ENCODE measurements at regions not wholly inside any gene's neighbourhood (a gene's known extent, or its start where the extent isn't known, plus 50 kb on each side); places are given as distances from the start of the nearest gene placed in this dataset.

- H3K27me3 ChIP-seq, result peaks cover 0 to 3% (median 0%) of the 10 kb centered on the region in 3 donors
- TF ChIP-seq EP300 (IDR thresholded peaks at IDR 0.05), result no peak
- H3K27ac ChIP-seq, result no peak overlapping the region
- H3K4me3 ChIP-seq, result no peak overlapping the region
- intact Hi-C loops (cut with DNase I), result no loop called here
- no peaks in the 10 kb centered on the region for H3K4me1 ChIP-seq
- no peaks in the 10 kb centered on the region for H3K9me3 ChIP-seq
- H3K36me3 ChIP-seq, result no peaks in the 10 kb centered on the region
- no peak for DNase-seq
Measured at GRCh38 chr3:18505056-18505455, 79.9 kb upstream of the SATB1 start.

GRCh38 chr3:18501679-18502343, 76.7 kb upstream of the SATB1 start:
- H3K27me3 ChIP-seq, result peaks cover 0 to 3% (median 0%) of the 10 kb centered on the region in 3 donors
- DNase-seq, result no peak
- TF ChIP-seq CTCF (IDR thresholded peaks at IDR 0.05) (no peak), POLR2AphosphoS5 (IDR thresholded peaks at IDR 0.05) (no peak), EP300 (IDR thresholded peaks at IDR 0.05) (no peak), POLR2A (IDR thresholded peaks at IDR 0.05) (no peak)
- H3K36me3 ChIP-seq, result no peaks in the 10 kb centered on the region
- intact Hi-C loops (cut with DNase I), result no loop called here
- no peak overlapping the region for H3K27ac ChIP-seq
- no peak overlapping the region for H3K4me3 ChIP-seq
- 94 to 98% methylated on average over 1 of the region's 1 CpG for WGBS, 2 donors
- H3K4me1 ChIP-seq, result no peaks in the 10 kb centered on the region
- no peaks in the 10 kb centered on the region for H3K9me3 ChIP-seq

GRCh38 chr3:18500322-18500721, 75.2 kb upstream of the SATB1 start:
- no peaks in the 10 kb centered on the region for H3K4me1 ChIP-seq
- H3K27ac ChIP-seq, result no peak overlapping the region
- DNase-seq, result no peak
- TF ChIP-seq CTCF (IDR thresholded peaks at IDR 0.05), result no peak
- TF ChIP-seq POLR2AphosphoS5 (IDR thresholded peaks at IDR 0.05), result no peak
- TF ChIP-seq EP300 (IDR thresholded peaks at IDR 0.05), result no peak
- TF ChIP-seq POLR2A (IDR thresholded peaks at IDR 0.05), result no peak
- H3K27me3 ChIP-seq, result peaks cover 0 to under 1% (median 0%) of the 10 kb centered on the region in 3 donors
- no peaks in the 10 kb centered on the region for H3K9me3 ChIP-seq
- H3K4me3 ChIP-seq, result no peak overlapping the region
- intact Hi-C loops (cut with DNase I), result no loop called here
- H3K36me3 ChIP-seq, result no peaks in the 10 kb centered on the region
- 58 to 70% methylated on average over 2 of the region's 2 CpGs for WGBS, 2 donors

- no peak for DNase-seq
- H3K36me3 ChIP-seq, result no peaks in the 10 kb centered on the region
- no peak overlapping the region for H3K27ac ChIP-seq
- H3K4me3 ChIP-seq, result no peak overlapping the region
- no peak for TF ChIP-seq CTCF (IDR thresholded peaks at IDR 0.05)
- no peak for TF ChIP-seq POLR2AphosphoS5 (IDR thresholded peaks at IDR 0.05)
- TF ChIP-seq POLR2A (IDR thresholded peaks at IDR 0.05), result no peak
- no peak for TF ChIP-seq EP300 (IDR thresholded peaks at IDR 0.05)
- intact Hi-C loops (cut with DNase I), result no loop called here
- 40 to 83% methylated on average over 3 of the region's 3 CpGs for WGBS, 2 donors
- no peaks in the 10 kb centered on the region for H3K27me3 ChIP-seq
- H3K9me3 ChIP-seq, result no peaks in the 10 kb centered on the region
- no peaks in the 10 kb centered on the region for H3K4me1 ChIP-seq
Measured at GRCh38 chr3:18499301-18499700, 74.2 kb upstream of the SATB1 start.

- H3K4me3 ChIP-seq, result no peak overlapping the region
- 89 to 93% methylated on average over 1 of the region's 1 CpG for WGBS, 2 donors
- no peaks in the 10 kb centered on the region for H3K27me3 ChIP-seq
- no peaks in the 10 kb centered on the region for H3K36me3 ChIP-seq
- H3K4me1 ChIP-seq, result no peaks in the 10 kb centered on the region
- no peak overlapping the region for H3K27ac ChIP-seq
- intact Hi-C loops (cut with DNase I), result no loop called here
- no peaks in the 10 kb centered on the region for H3K9me3 ChIP-seq
- TF ChIP-seq POLR2AphosphoS5 (IDR thresholded peaks at IDR 0.05) (no peak), EP300 (IDR thresholded peaks at IDR 0.05) (no peak), POLR2A (IDR thresholded peaks at IDR 0.05) (no peak), CTCF (IDR thresholded peaks at IDR 0.05) (no peak)
- no peak for DNase-seq
Measured at GRCh38 chr3:18494251-18494650, 69.1 kb upstream of the SATB1 start.

Measured in sigmoid colon (tissue), 6 donors.